Gastrocnemius medialis (tissue), 4 donors: ENCODE measurements at regions not wholly inside any gene's neighbourhood (a gene's known extent, or its start where the extent isn't known, plus 50 kb on each side); places are given as distances from the start of the nearest gene placed in this dataset.

Experiments
- ATAC-seq, 2 donors: fragments of 150-250 bp; one replicate each; pipeline ENCODE4 v1.9.1; 2016
- DNase-seq, 2 donors: peaks; one replicate each; pipeline ENCODE4 v3.0.0-alpha.2; 2019
- H3K27ac ChIP-seq, 4 donors: fragments of 200-600 bp; sonication (generic); 1 replicate in 1 of 4; 2 replicates in 3 of 4; pipeline ENCODE4 v1.5.1; 2016 to 2018; ENCODE audit warnings: mild to moderate bottlenecking in 2 of 4, moderate library complexity in 1 of 4
- H3K27me3 ChIP-seq, 3 donors: fragments of 200-600 bp; sonication (generic) in 2 of 3; 1 replicate in 1 of 3; 2 replicates in 2 of 3; pipeline versions ENCODE4 v1.5.1 to v1.6.0; 2016 to 2019; ENCODE audit warnings: mild to moderate bottlenecking in 1 of 3, moderate library complexity in 1 of 3
- H3K36me3 ChIP-seq, 2 donors: fragments of 200-600 bp; sonication (generic) in 1 of 2; one replicate each; pipeline ENCODE4 v1.5.1; 2017 to 2018
- H3K4me1 ChIP-seq, 2 donors: fragments of 200-600 bp; sonication (generic) in 1 of 2; one replicate each; pipeline ENCODE4 v1.5.1; 2016 to 2017; ENCODE audit warnings: mild to moderate bottlenecking in 2 of 2
- H3K4me3 ChIP-seq, 4 donors: fragments of 200-600 bp; sonication (generic) in 3 of 4; 1 replicate in 1 of 4; 2 replicates in 3 of 4; pipeline ENCODE4 v1.5.1; 2016 to 2019; ENCODE audit warnings: mild to moderate bottlenecking in 2 of 4
- H3K9me3 ChIP-seq, 3 donors: fragments of 200-600 bp; sonication (generic) in 2 of 3; 1 replicate in 1 of 3; 2 replicates in 2 of 3; pipeline ENCODE4 v1.5.1; 2016 to 2019
- CTCF ChIP-seq, 5 experiments: fragments of 450-650 bp in 3 of 5; fragments of 200-600 bp in 2 of 5; sonication (generic) in 2 of 5; IDR thresholded peaks in 4 of 5; conservative IDR thresholded peaks in 1 of 5; 1 replicate in 4 of 5; 2 replicates in 1 of 5; pipeline ENCODE4 v1.5.1; 2016 to 2019; ENCODE audit warnings: antibody characterized with exemption in 5 of 5, mild to moderate bottlenecking in 3 of 5, moderate library complexity in 3 of 5
- POLR2A ChIP-seq, 2 donors: fragments of 450-650 bp; IDR thresholded peaks; one replicate each; pipeline ENCODE4 v1.6.1; 2017; ENCODE audit warnings: antibody characterized with exemption in 2 of 2, mild to moderate bottlenecking in 2 of 2, moderate library complexity in 2 of 2
- in situ Hi-C, 4 donors: fragments of 200-750 bp; cut with MboI; loops; one replicate each; pipeline versions ENCODE4 v1.15.0 to v1.8.0; 2017; ENCODE audit warnings: low sequenced_read_pairs in 4 of 4
- intact Hi-C: fragments of 100-400 bp; cut with DNase I; formaldehyde crosslinking; loops from one replicate; pipeline ENCODE4 v1.15.1; 2023; ENCODE audit warnings: low total_unique reads

- in situ Hi-C loops, result no loop called here
- no peaks in the 10 kb centered on the region for H3K9me3 ChIP-seq
- ATAC-seq (no peak), DNase-seq (no peak)
- no peak for TF ChIP-seq CTCF (IDR thresholded peaks at IDR 0.05 in 4 of 5, conservative IDR thresholded peaks at IDR 0.05 in 1 of 5)
- TF ChIP-seq POLR2A (IDR thresholded peaks at IDR 0.05), result no peak
- intact Hi-C loops, result no loop called here
- H3K4me3 ChIP-seq, result no peak overlapping the region
- H3K4me1 ChIP-seq, result no peaks in the 10 kb centered on the region
- no peak overlapping the region for H3K27ac ChIP-seq
- H3K36me3 ChIP-seq, result no peaks in the 10 kb centered on the region
- no peaks in the 10 kb centered on the region for H3K27me3 ChIP-seq
These were observed 84.8 kb upstream of the BTBD3 start for GRCh38 chr20:11832851-11833250.

- Histone ChIP-seq H3K4me1 (no peaks in the 10 kb centered on the region), H3K36me3 (no peaks in the 10 kb centered on the region), H3K27ac (no peak overlapping the region), H3K9me3 (no peaks in the 10 kb centered on the region), H3K4me3 (no peak overlapping the region), H3K27me3 (no peaks in the 10 kb centered on the region)
- TF ChIP-seq CTCF (IDR thresholded peaks at IDR 0.05 in 4 of 5, conservative IDR thresholded peaks at IDR 0.05 in 1 of 5) (no peak), POLR2A (IDR thresholded peaks at IDR 0.05) (no peak)
- intact Hi-C loops (no loop called here), in situ Hi-C loops (no loop called here)
- ATAC-seq (no peak), DNase-seq (no peak)
These were observed 83.9 kb upstream of the BTBD3 start for GRCh38 chr20:11833825-11834224.

GRCh38 chr20:11838076-11838636 is 79.5 kb upstream of the BTBD3 start:
- Histone ChIP-seq H3K36me3 (no peaks in the 10 kb centered on the region), H3K4me1 (no peaks in the 10 kb centered on the region), H3K9me3 (no peaks in the 10 kb centered on the region), H3K4me3 (no peak overlapping the region), H3K27me3 (no peaks in the 10 kb centered on the region), H3K27ac (no peak overlapping the region)
- intact Hi-C loops, result no loop called here
- TF ChIP-seq POLR2A (IDR thresholded peaks at IDR 0.05), result no peak
- no peak for TF ChIP-seq CTCF (IDR thresholded peaks at IDR 0.05 in 4 of 5, conservative IDR thresholded peaks at IDR 0.05 in 1 of 5)
- in situ Hi-C loops, result no loop called here
- ATAC-seq (no peak), DNase-seq (no peak)

GRCh38 chr20:11841972-11842461 is 75.7 kb upstream of the BTBD3 start:
- no peaks in the 10 kb centered on the region for H3K27me3 ChIP-seq
- no peaks in the 10 kb centered on the region for H3K9me3 ChIP-seq
- H3K27ac ChIP-seq, result no peak overlapping the region
- H3K36me3 ChIP-seq, result no peaks in the 10 kb centered on the region
- no peak overlapping the region for H3K4me3 ChIP-seq
- ATAC-seq (no peak), DNase-seq (no peak)
- in situ Hi-C loops, result no loop called here
- TF ChIP-seq CTCF (IDR thresholded peaks at IDR 0.05 in 4 of 5, conservative IDR thresholded peaks at IDR 0.05 in 1 of 5) (no peak), POLR2A (IDR thresholded peaks at IDR 0.05) (no peak)
- no peaks in the 10 kb centered on the region for H3K4me1 ChIP-seq
- intact Hi-C loops, result no loop called here

- intact Hi-C loops, result no loop called here
- Histone ChIP-seq H3K27me3 (no peaks in the 10 kb centered on the region), H3K4me1 (no peaks in the 10 kb centered on the region), H3K36me3 (no peaks in the 10 kb centered on the region), H3K4me3 (no peak overlapping the region), H3K9me3 (no peaks in the 10 kb centered on the region), H3K27ac (no peak overlapping the region)
- DNase-seq (no peak), ATAC-seq (no peak)
- in situ Hi-C loops, result no loop called here
- TF ChIP-seq POLR2A (IDR thresholded peaks at IDR 0.05) (no peak), CTCF (IDR thresholded peaks at IDR 0.05 in 4 of 5, conservative IDR thresholded peaks at IDR 0.05 in 1 of 5) (no peak)
These were observed 74.4 kb upstream of the BTBD3 start for GRCh38 chr20:11843289-11843688.
